SH-SY5Y (cell line): ENCODE measurements at regions not wholly inside any gene's neighbourhood (a gene's known extent, or its start where the extent isn't known, plus 50 kb on each side); places are given as distances from the start of the nearest gene placed in this dataset.

ENCODE experiments used
- GATA2 ChIP-seq: IDR thresholded peaks from 2 replicates; pipeline ENCODE4 v1.6.1; 2011; ENCODE audit warnings: mild to moderate bottlenecking, low read depth, low read length
- GATA3 ChIP-seq: IDR thresholded peaks from 2 replicates; pipeline ENCODE4 v1.6.1; 2011; ENCODE audit warnings: low read depth, mild to moderate bottlenecking, low read length, moderate library complexity

GRCh38 chr3:14333621-14334020 is 68.8 kb upstream of the SLC6A6 start:
- no peak for TF ChIP-seq GATA2
- no peak for TF ChIP-seq GATA3
